SK-N-MC (cell line): ENCODE measurements at regions not wholly inside any gene's neighbourhood (a gene's known extent, or its start where the extent isn't known, plus 50 kb on each side); places are given as distances from the start of the nearest gene placed in this dataset.

Experiments
- EZH2 ChIP-seq: fragments of 200-600 bp; sonication (generic); IDR thresholded peaks from one replicate; pipeline ENCODE4 v1.6.1; 2017; ENCODE audit warnings: antibody characterized with exemption
- FOXP2 ChIP-seq: optimal IDR thresholded peaks from 2 replicates; pipeline ENCODE3; 2011; ENCODE audit warnings: mild to moderate bottlenecking, moderate library complexity; ENCODE audit not compliant: insufficient read depth; ENCODE audit errors: extremely low read length, control extremely low read depth
- POLR2AphosphoS5 ChIP-seq: IDR thresholded peaks from 2 replicates; pipeline ENCODE4 v1.6.1; 2012; ENCODE audit warnings: mild to moderate bottlenecking, low read depth, low read length, borderline replicate concordance

DNA sequence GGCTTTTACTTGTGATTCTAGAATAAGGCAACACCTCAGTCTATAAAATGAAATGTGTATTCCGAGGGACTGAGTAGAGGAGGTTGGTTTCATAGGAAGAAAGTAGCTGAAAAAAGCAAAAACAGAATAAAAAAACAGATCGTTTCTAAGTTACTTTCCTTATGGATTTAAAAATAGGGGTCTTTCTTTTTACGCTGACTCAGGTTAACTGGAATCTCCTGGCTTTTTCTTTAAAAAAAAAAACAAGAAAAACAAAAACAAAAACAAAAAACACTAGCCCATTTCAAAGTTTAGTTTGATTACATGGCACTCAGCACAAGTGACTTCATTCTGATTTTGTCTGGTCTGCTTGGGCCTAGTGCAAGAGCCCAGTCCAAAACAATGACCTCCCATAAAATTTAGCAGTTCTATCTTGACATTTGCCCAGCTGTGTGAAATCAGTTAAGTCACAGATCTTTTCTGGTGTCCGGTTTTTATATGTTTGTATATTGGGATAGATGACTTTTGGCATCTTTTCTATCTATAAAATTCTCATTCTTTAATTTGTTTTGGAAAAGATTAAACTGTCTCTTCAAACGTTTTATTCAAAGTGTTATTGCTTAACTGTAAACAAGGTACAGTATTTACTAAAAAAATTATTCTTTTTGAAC, 222.7 kb upstream of the HTR2C start:
- TF ChIP-seq POLR2AphosphoS5 (no peak), EZH2 (no peak), FOXP2 (no peak)
